ENCODE measurements at regions not wholly inside any gene's neighbourhood (a gene's known extent, or its start where the extent isn't known, plus 50 kb on each side); places are given as distances from the start of the nearest gene placed in this dataset.

GRCh38 chr7:81427461-81427860, 342.4 kb downstream of the HGF start:
- no peaks in the 10 kb centered on the region for H3K9me3 ChIP-seq (ENCODE audit: control insufficient read depth in 4 of 4, low read length in 3 of 4)
- H3K4me3 ChIP-seq (ENCODE audit: low read depth in 1 of 3, low read length in 3 of 3) = no peak overlapping the region
- WGBS = 59% methylated on average over 2 of the region's 2 CpGs
- peaks cover 0 to 4% (median 0%) of the 10 kb centered on the region in 4 donors for H3K27me3 ChIP-seq (ENCODE audit: control insufficient read depth in 4 of 4, insufficient read depth in 4 of 4, low read length in 3 of 4)
- no peak overlapping the region for H3K27ac ChIP-seq (ENCODE audit: low read depth in 1 of 2, low read length in 2 of 2)
- no peaks in the 10 kb centered on the region for H3K4me1 ChIP-seq (ENCODE audit: control insufficient read depth in 4 of 4, insufficient read depth in 4 of 4, low read length in 3 of 4)
- no peak for TF ChIP-seq NR2F2 (IDR thresholded peaks at IDR 0.05)
- TF ChIP-seq HNF4A (conservative IDR thresholded peaks at IDR 0.05) = no peak
- no peak for TF ChIP-seq MAX (IDR thresholded peaks at IDR 0.05)
- no peak for TF ChIP-seq EGR1 (IDR thresholded peaks at IDR 0.05; ENCODE audit: low read depth in 2 of 2)
- no peak for TF ChIP-seq CTCF (IDR thresholded peaks at IDR 0.05; ENCODE audit: low read depth, low read length, missing input control)
- no peak for TF ChIP-seq ZBTB33 (IDR thresholded peaks at IDR 0.05)
- TF ChIP-seq FOXA2 (IDR thresholded peaks at IDR 0.05) = no peak
- no peak for TF ChIP-seq RXRA (IDR thresholded peaks at IDR 0.05)
- no peak for TF ChIP-seq FOXA1 (IDR thresholded peaks at IDR 0.05)
- no peak for TF ChIP-seq YY1 (IDR thresholded peaks at IDR 0.05)
- no peak for TF ChIP-seq GABPA (IDR thresholded peaks at IDR 0.05 in 1 of 2, conservative IDR thresholded peaks at IDR 0.05 in 1 of 2)
- TF ChIP-seq JUND (IDR thresholded peaks at IDR 0.05) = no peak
- TF ChIP-seq HNF4G (IDR thresholded peaks at IDR 0.05) = no peak
- no peak for TF ChIP-seq REST (IDR thresholded peaks at IDR 0.05)
- TF ChIP-seq ATF3 (IDR thresholded peaks at IDR 0.05) = no peak
- no peak for TF ChIP-seq RAD21 (IDR thresholded peaks at IDR 0.05)
- DNase-seq (ENCODE audit: low spot score) = no peak
- no peaks in the 10 kb centered on the region for H3K36me3 ChIP-seq (ENCODE audit: control insufficient read depth in 4 of 4, insufficient read depth in 3 of 4, low read depth in 1 of 4, low read length in 3 of 4)
- no peak overlapping the region for H3K9ac ChIP-seq (ENCODE audit: low read depth in 1 of 2, low read length in 2 of 2)
